ENCODE measurements at regions not wholly inside any gene's neighbourhood (a gene's known extent, or its start where the extent isn't known, plus 50 kb on each side); places are given as distances from the start of the nearest gene placed in this dataset.

GRCh38 chr10:10222304-10222841 is 795.3 kb upstream of the CELF2 start:
- DNase-seq (no peak), ATAC-seq (ENCODE audit: low read depth) (no peak)
- no peak overlapping the region for H3K4me3 Mint-ChIP-seq
- no peaks in the 10 kb centered on the region for H3K27me3 Mint-ChIP-seq
- POLR2A ChIA-PET: no interaction called here
- H3K36me3 Mint-ChIP-seq: no peaks in the 10 kb centered on the region
- no peak overlapping the region for H3K27ac Mint-ChIP-seq
- H3K4me1 Mint-ChIP-seq: no peaks in the 10 kb centered on the region
- peaks cover 2% of the 10 kb centered on the region for H3K9me3 Mint-ChIP-seq

DNA sequence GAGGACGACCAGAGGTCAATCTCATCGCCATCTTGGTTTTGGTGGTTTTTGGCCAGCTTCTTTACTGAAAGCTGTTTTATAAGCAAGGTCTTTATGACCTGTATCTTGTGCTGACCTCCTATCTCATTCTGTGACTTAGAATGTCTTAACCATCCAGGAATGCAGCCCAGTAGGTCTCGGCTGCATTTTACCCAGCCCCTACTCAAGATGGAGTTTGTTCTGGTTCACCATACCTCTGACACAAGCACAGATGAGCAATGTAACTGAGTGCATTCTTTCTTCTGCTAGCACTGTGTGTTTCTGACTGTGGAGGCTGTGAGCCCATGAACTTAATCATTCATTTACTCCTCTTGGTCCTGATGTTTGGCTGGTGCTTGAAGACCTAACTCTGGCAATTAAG is 794.5 kb upstream of the CELF2 start:
- H3K4me1 Mint-ChIP-seq: no peaks in the 10 kb centered on the region
- POLR2A ChIA-PET: no interaction called here
- no peak overlapping the region for H3K27ac Mint-ChIP-seq
- no peaks in the 10 kb centered on the region for H3K36me3 Mint-ChIP-seq
- no peak overlapping the region for H3K4me3 Mint-ChIP-seq
- no peak for ATAC-seq (ENCODE audit: low read depth)
- no peak for DNase-seq
- H3K9me3 Mint-ChIP-seq: peaks cover 2% of the 10 kb centered on the region
- H3K27me3 Mint-ChIP-seq: no peaks in the 10 kb centered on the region

GRCh38 chr10:10225136-10225676 is 792.5 kb upstream of the CELF2 start:
- Mint-ChIP-seq H3K9me3 (peaks cover 4% of the 10 kb centered on the region), H3K4me1 (no peaks in the 10 kb centered on the region), H3K27ac (no peak overlapping the region), H3K27me3 (no peaks in the 10 kb centered on the region), H3K4me3 (no peak overlapping the region), H3K36me3 (no peaks in the 10 kb centered on the region)
- DNase-seq (no peak), ATAC-seq (ENCODE audit: low read depth) (no peak)
- POLR2A ChIA-PET: no interaction called here

DNA sequence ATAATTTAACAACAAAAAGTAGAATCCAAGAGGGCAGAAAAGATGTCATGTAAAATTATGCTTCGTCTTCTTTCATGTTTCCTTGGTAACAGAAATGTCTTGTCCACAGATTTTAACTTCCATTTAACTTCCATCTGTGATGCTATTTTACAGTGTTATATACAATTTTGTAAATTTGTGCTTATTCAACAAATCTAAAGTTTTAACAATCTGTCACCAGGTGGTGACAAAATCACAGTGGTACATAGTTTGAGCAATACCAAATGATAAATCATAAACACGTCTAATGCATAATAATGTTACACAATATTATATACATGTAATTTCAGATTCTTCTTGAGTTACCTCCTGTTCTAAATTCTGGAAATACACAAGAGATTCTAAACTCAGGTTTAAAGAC is 784.4 kb upstream of the CELF2 start:
- H3K36me3 Mint-ChIP-seq: no peaks in the 10 kb centered on the region
- POLR2A ChIA-PET: no interaction called here
- no peak overlapping the region for H3K27ac Mint-ChIP-seq
- ATAC-seq (ENCODE audit: low read depth): no peak
- H3K4me1 Mint-ChIP-seq: no peaks in the 10 kb centered on the region
- H3K9me3 Mint-ChIP-seq: peaks cover under 1% of the 10 kb centered on the region
- no peak overlapping the region for H3K4me3 Mint-ChIP-seq
- no peaks in the 10 kb centered on the region for H3K27me3 Mint-ChIP-seq
- DNase-seq: no peak

- H3K9me3 Mint-ChIP-seq: no peaks in the 10 kb centered on the region
- ATAC-seq (ENCODE audit: low read depth): no peak
- no peaks in the 10 kb centered on the region for H3K27me3 Mint-ChIP-seq
- no peaks in the 10 kb centered on the region for H3K36me3 Mint-ChIP-seq
- no peaks in the 10 kb centered on the region for H3K4me1 Mint-ChIP-seq
- H3K4me3 Mint-ChIP-seq: no peak overlapping the region
- no peak for DNase-seq
- POLR2A ChIA-PET: no interaction called here
- no peak overlapping the region for H3K27ac Mint-ChIP-seq
These were observed 782.7 kb upstream of the CELF2 start for GRCh38 chr10:10235003-10235402.

- Mint-ChIP-seq H3K9me3 (no peaks in the 10 kb centered on the region), H3K27me3 (no peaks in the 10 kb centered on the region), H3K4me1 (no peaks in the 10 kb centered on the region), H3K36me3 (no peaks in the 10 kb centered on the region), H3K4me3 (no peak overlapping the region), H3K27ac (no peak overlapping the region)
- DNase-seq (no peak), ATAC-seq (ENCODE audit: low read depth) (no peak)
- POLR2A ChIA-PET: no interaction called here
These were observed 770.1 kb upstream of the CELF2 start for GRCh38 chr10:10247585-10247984.

- Mint-ChIP-seq H3K4me1 (no peaks in the 10 kb centered on the region), H3K36me3 (no peaks in the 10 kb centered on the region), H3K4me3 (no peak overlapping the region), H3K27ac (no peak overlapping the region), H3K27me3 (no peaks in the 10 kb centered on the region), H3K9me3 (peaks cover 4% of the 10 kb centered on the region)
- ATAC-seq (ENCODE audit: low read depth) (no peak), DNase-seq (no peak)
- POLR2A ChIA-PET: no interaction called here
These were observed 760.8 kb upstream of the CELF2 start for GRCh38 chr10:10256860-10257259.

DNA sequence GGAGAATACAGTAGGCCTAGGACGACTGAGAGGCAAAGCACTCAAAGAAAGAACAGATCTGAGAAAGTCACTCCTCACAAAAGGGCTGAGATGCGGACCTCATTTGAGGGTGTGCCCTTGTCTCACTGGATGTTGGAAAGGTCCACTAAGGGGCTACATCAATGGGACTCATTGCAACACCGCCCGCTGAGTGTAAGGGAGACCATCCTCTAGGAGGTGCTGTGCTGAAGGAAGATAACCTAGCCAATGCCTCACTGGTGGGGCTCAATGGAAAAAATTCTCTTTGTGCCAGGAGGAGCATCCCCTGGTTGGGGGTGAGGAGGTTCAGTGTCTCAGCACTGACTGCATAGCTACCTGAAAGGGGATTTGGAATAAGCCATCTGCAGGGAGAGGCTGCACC is 758.7 kb upstream of the CELF2 start:
- Mint-ChIP-seq H3K27me3 (no peaks in the 10 kb centered on the region), H3K4me3 (no peak overlapping the region), H3K4me1 (no peaks in the 10 kb centered on the region), H3K27ac (no peak overlapping the region), H3K9me3 (peaks cover 4% of the 10 kb centered on the region), H3K36me3 (no peaks in the 10 kb centered on the region)
- DNase-seq (no peak), ATAC-seq (ENCODE audit: low read depth) (no peak)
- POLR2A ChIA-PET: no interaction called here

DNA sequence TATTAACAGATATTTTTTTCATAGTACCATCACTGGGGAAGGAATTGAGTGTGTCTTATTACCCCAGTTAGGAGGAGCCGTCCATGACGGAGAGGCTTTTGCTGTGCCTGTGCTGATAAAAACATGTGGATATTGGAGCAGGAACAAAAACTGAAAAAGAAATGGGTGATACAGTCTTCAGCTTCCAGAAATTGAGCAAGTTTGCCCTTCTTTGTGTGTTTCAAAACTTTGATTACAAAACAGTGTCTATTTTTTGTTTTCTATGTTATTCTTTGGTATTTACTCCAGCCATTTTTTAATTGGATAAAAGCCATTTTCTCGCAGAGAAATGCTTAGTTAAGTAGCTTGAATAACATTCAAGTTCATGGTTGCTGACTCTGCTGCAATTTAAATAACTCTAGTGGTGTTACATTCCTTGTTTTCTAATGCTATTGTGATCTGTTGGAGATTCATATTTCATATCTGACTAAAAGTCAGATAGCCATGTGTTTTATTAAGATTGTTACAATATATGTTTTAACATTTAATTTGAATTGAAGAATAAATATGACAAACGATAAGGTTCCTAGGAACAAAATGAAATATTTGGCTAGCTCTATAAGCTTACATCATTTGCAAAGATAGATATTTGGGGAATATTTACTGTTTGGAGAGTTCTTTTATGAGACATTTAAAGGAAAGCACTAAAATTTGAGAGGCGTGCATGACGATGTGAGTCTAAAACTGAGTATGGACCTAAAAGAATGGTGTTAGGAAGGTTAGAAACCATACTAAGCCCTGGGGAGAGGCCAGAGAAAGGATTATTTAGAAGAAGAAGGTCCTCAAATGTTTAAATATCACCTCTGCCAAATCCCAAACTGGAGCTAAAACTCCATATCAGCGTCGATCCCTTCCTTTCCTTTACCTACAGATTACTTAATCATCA is 747.3 kb upstream of the CELF2 start:
- Mint-ChIP-seq H3K9me3 (no peaks in the 10 kb centered on the region), H3K4me3 (no peak overlapping the region), H3K36me3 (no peaks in the 10 kb centered on the region), H3K27me3 (peaks cover 2% of the 10 kb centered on the region), H3K4me1 (no peaks in the 10 kb centered on the region), H3K27ac (no peak overlapping the region)
- no peak for ATAC-seq (ENCODE audit: low read depth)
- POLR2A ChIA-PET: no interaction called here
- DNase-seq: no peak

DNA sequence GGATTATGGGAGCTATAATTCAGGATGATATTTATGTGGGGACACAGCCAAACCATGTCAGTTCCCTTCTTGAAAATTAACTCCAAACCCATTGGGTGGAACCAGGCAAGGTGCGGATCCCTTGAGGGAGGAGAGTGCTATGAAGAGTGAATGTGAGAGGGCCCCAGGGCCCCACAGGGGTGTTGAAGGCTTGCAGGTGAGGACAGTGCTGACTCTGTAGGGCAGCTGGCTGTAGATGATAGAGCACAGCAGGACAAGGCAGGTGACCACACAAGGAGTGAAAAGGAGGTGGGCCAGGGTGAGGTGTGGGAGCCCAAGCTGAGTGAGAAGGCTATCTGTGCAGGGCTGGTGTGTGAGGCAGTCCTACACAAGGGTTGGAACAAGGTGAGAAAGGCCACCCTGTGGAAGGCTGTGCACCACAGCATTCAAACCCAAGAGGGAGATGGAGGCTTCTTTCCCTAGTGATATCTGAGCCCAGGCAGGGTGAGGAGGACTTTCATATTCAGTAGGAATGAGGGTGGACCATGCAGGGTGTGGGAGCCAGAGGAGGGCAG is 746.0 kb upstream of the CELF2 start:
- H3K9me3 Mint-ChIP-seq: no peaks in the 10 kb centered on the region
- no peak for ATAC-seq (ENCODE audit: low read depth)

GRCh38 chr10:10273661-10274060 is 744.0 kb upstream of the CELF2 start:
- Mint-ChIP-seq H3K27me3 (peaks cover 2% of the 10 kb centered on the region), H3K4me1 (no peaks in the 10 kb centered on the region), H3K4me3 (no peak overlapping the region), H3K9me3 (no peaks in the 10 kb centered on the region), H3K27ac (no peak overlapping the region), H3K36me3 (no peaks in the 10 kb centered on the region)
- ATAC-seq (ENCODE audit: low read depth): no peak
- DNase-seq: no peak
- POLR2A ChIA-PET: no interaction called here

More for the DNA sequence above, 746.0 kb upstream of the CELF2 start:
- no peak overlapping the region for H3K4me3 Mint-ChIP-seq
- peaks cover 2% of the 10 kb centered on the region for H3K27me3 Mint-ChIP-seq
- DNase-seq: no peak
- no peak overlapping the region for H3K27ac Mint-ChIP-seq
- H3K36me3 Mint-ChIP-seq: no peaks in the 10 kb centered on the region
- H3K4me1 Mint-ChIP-seq: no peaks in the 10 kb centered on the region
- POLR2A ChIA-PET: no interaction called here

DNA sequence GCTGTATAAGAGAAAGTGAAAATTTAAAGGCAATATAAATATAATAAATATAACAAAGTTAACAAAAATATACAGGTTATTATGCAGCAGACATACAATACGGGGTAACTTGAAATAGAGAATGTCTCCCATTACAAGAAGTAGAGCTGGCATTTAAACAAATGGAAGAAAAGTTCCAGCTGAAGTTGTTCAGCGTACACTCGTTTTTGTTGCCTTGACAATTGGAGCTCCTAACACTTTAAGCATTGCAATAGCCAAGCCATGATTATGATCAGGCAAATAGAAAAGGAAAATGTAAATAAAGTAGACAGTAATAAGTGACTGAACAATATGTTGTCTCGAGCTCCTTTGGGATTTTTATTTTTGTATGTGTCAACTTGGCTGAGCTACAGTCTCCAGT is 737.8 kb upstream of the CELF2 start:
- POLR2A ChIA-PET: no interaction called here
- Mint-ChIP-seq H3K27me3 (no peaks in the 10 kb centered on the region), H3K9me3 (peaks cover 2% of the 10 kb centered on the region)

GRCh38 chr10:10292501-10292900 is 725.2 kb upstream of the CELF2 start:
- no peak for DNase-seq
- H3K27ac Mint-ChIP-seq: no peak overlapping the region
- no peaks in the 10 kb centered on the region for H3K9me3 Mint-ChIP-seq
- no peak for ATAC-seq (ENCODE audit: low read depth)
- POLR2A ChIA-PET: interaction anchor here (0.6 kb wide), 1 partner anchor 30 kb away, joined by 4 read pairs; no protein-coding TSS in a partner anchor
- H3K4me3 Mint-ChIP-seq: no peak overlapping the region
- H3K27me3 Mint-ChIP-seq: no peaks in the 10 kb centered on the region
- no peaks in the 10 kb centered on the region for H3K36me3 Mint-ChIP-seq
- H3K4me1 Mint-ChIP-seq: no peaks in the 10 kb centered on the region

More for the DNA sequence above, 737.8 kb upstream of the CELF2 start:
- DNase-seq: no peak
- Mint-ChIP-seq H3K36me3 (no peaks in the 10 kb centered on the region), H3K4me1 (no peaks in the 10 kb centered on the region), H3K4me3 (no peak overlapping the region), H3K27ac (no peak overlapping the region)
- ATAC-seq (ENCODE audit: low read depth): no peak

GRCh38 chr10:10293041-10293440 is 724.6 kb upstream of the CELF2 start:
- POLR2A ChIA-PET: no interaction called here
- Mint-ChIP-seq H3K36me3 (no peaks in the 10 kb centered on the region), H3K27ac (no peak overlapping the region), H3K9me3 (no peaks in the 10 kb centered on the region), H3K4me1 (no peaks in the 10 kb centered on the region), H3K27me3 (no peaks in the 10 kb centered on the region), H3K4me3 (no peak overlapping the region)
- DNase-seq (no peak), ATAC-seq (ENCODE audit: low read depth) (no peak)

Measured in activated naive CD8-positive, alpha-beta T cell treated with anti-CD3 and anti-CD28 coated beads, Interleukin-2, amount 10 ng/mL, durations not matched to agents 7 days and 5 days (primary cell).